Calu3 (cell line): ENCODE measurements at regions not wholly inside any gene's neighbourhood (a gene's known extent, or its start where the extent isn't known, plus 50 kb on each side); places are given as distances from the start of the nearest gene placed in this dataset.

ENCODE experiments used
- BruUV-seq: library from RNA; stranded (reverse); fragments of 400-500 nt; replicated peaks from 2 replicates; lab custom pipeline; 2021; lab: Mats Ljungman, UMichigan
- CTCF ChIA-PET: fragments of 300-600 bp; sonication (Branson Sonifier 250); formaldehyde crosslinking; loops from one replicate; lab custom pipeline; 2022; ENCODE audit warnings: antibody characterized with exemption; lab: Charles Lee
- DNase-seq: peaks from one replicate; pipeline ENCODE4 v3.0.0; 2022
- H3K27ac Mint-ChIP-seq: one replicate; pipeline ENCODE4 v1.8.0; 2022; ENCODE audit warnings: mixed read lengths; ENCODE audit not compliant: unreplicated experiment
- H3K27me3 Mint-ChIP-seq: one replicate; pipeline ENCODE4 v1.8.0; 2022; ENCODE audit warnings: mixed read lengths; ENCODE audit not compliant: unreplicated experiment
- H3K36me3 Mint-ChIP-seq: one replicate; pipeline ENCODE4 v1.8.0; 2022; ENCODE audit warnings: mild to moderate bottlenecking, moderate library complexity, mixed read lengths; ENCODE audit not compliant: insufficient read depth, unreplicated experiment
- H3K4me1 Mint-ChIP-seq: one replicate; pipeline ENCODE4 v1.8.0; 2022; ENCODE audit warnings: mild to moderate bottlenecking, low read depth, mixed read lengths; ENCODE audit not compliant: unreplicated experiment
- H3K4me3 Mint-ChIP-seq: one replicate; pipeline ENCODE4 v1.8.0; 2022; ENCODE audit warnings: mild to moderate bottlenecking, low read depth, moderate library complexity, mixed read lengths; ENCODE audit not compliant: unreplicated experiment
- H3K9me3 Mint-ChIP-seq: one replicate; pipeline ENCODE4 v1.8.0; 2022; ENCODE audit warnings: low read depth, mixed read lengths; ENCODE audit not compliant: unreplicated experiment
- intact Hi-C: fragments of 100-400 bp; cut with micrococcal nuclease; formaldehyde crosslinking; loops from one replicate; pipeline ENCODE4 v1.10.0; 2022; ENCODE audit not compliant: unreplicated experiment
- TF ChIP-seq, protein P1 (sequence below): fragments of 200-600 bp; IDR thresholded peaks from one replicate; pipeline ENCODE4 v1.8.0; 2022; ENCODE audit warnings: antibody characterized with exemption; ENCODE audit not compliant: unreplicated experiment

DNA sequence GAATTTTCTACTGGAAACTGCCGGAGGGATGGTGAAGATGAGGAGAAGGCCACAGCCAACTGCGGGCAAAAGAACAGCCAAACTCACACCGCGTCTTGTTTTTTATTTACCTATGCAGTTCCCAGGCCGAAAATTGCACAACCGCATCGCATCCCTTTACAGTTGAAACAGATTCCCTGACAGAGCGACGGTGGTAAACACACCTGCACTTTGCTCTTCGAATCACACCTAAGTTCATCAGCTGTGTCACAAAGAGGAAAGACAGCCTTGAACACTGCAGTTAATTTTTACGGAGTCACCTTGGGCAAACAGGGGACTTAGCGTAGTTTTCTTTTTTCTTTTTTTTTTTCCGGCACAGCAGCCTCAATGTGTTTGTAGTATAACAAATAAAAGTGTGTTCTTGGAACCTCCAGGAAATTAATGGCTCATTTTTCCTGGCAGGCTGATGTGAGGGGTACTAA lies 272.0 kb upstream of the DIO3 start:
- H3K36me3 Mint-ChIP-seq = no peaks in the 10 kb centered on the region
- H3K4me3 Mint-ChIP-seq = no peak overlapping the region
- DNase-seq = no peak
- no peaks in the 10 kb centered on the region for H3K9me3 Mint-ChIP-seq
- H3K4me1 Mint-ChIP-seq = no peaks in the 10 kb centered on the region
- intact Hi-C loops = no loop called here
- H3K27me3 Mint-ChIP-seq = peaks cover 92% of the 10 kb centered on the region
- TF ChIP-seq, protein P1, sequence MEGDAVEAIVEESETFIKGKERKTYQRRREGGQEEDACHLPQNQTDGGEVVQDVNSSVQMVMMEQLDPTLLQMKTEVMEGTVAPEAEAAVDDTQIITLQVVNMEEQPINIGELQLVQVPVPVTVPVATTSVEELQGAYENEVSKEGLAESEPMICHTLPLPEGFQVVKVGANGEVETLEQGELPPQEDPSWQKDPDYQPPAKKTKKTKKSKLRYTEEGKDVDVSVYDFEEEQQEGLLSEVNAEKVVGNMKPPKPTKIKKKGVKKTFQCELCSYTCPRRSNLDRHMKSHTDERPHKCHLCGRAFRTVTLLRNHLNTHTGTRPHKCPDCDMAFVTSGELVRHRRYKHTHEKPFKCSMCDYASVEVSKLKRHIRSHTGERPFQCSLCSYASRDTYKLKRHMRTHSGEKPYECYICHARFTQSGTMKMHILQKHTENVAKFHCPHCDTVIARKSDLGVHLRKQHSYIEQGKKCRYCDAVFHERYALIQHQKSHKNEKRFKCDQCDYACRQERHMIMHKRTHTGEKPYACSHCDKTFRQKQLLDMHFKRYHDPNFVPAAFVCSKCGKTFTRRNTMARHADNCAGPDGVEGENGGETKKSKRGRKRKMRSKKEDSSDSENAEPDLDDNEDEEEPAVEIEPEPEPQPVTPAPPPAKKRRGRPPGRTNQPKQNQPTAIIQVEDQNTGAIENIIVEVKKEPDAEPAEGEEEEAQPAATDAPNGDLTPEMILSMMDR = no peak
- CTCF ChIA-PET = interaction anchor here (0.9 kb wide), 1 partner anchor 15 kb away, joined by 3 read pairs; no protein-coding TSS in a partner anchor
- no TSS peak for BruUV-seq
- H3K27ac Mint-ChIP-seq = no peak overlapping the region

DNA sequence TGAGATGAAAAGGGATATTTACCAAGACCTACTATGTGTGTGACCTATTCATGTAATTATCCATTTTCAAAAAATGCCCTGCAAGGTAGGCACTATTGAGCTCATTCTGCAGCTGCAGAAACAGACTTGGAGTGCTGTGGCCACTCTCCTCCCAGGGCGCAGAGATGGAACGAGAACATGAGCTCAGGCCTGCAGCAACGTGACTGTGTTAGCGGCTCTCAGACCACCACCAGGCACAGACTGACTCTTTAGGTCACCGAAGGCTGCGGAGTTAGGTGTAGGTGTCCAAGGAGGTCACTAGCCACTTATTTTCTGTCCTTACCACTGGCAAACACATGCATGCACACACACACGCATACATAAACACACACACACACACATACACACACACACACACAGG lies 271.4 kb upstream of the DIO3 start:
- no TSS peak for BruUV-seq
- intact Hi-C loops = no loop called here
- peaks cover 86% of the 10 kb centered on the region for H3K27me3 Mint-ChIP-seq
- H3K27ac Mint-ChIP-seq = no peak overlapping the region
- CTCF ChIA-PET = interaction anchor here (0.9 kb wide), 1 partner anchor 14 kb away, joined by 3 read pairs; no protein-coding TSS in a partner anchor
- no peak for DNase-seq
- H3K9me3 Mint-ChIP-seq = no peaks in the 10 kb centered on the region
- TF ChIP-seq, protein P1 = no peak
- no peaks in the 10 kb centered on the region for H3K4me1 Mint-ChIP-seq
- no peak overlapping the region for H3K4me3 Mint-ChIP-seq
- H3K36me3 Mint-ChIP-seq = no peaks in the 10 kb centered on the region

DNA sequence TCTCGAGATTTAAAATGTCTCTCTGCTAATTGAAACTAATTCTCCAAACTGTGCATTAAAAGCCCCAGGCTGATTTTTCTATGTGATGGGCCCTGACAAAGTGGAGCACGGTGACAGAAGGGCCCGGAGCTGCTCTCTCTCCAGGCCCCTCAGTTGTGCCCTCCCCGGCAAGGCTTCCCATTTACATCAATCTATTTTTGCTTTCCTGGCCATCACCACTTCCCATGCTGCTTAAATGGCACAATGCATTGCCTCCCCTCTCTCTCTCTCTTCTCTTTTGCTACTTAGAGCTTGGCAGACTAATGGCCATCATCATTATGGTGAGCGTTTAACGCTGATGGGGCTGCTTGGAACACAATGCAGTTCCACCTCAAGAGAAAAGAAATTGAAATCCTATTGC lies 270.7 kb upstream of the DIO3 start:
- H3K4me3 Mint-ChIP-seq = no peak overlapping the region
- BruUV-seq = no TSS peak
- TF ChIP-seq, protein P1 = no peak
- H3K27ac Mint-ChIP-seq = no peak overlapping the region
- CTCF ChIA-PET = no interaction called here
- H3K9me3 Mint-ChIP-seq = no peaks in the 10 kb centered on the region
- no peaks in the 10 kb centered on the region for H3K4me1 Mint-ChIP-seq
- intact Hi-C loops = no loop called here
- no peak for DNase-seq
- peaks cover 79% of the 10 kb centered on the region for H3K27me3 Mint-ChIP-seq
- no peaks in the 10 kb centered on the region for H3K36me3 Mint-ChIP-seq

DNA sequence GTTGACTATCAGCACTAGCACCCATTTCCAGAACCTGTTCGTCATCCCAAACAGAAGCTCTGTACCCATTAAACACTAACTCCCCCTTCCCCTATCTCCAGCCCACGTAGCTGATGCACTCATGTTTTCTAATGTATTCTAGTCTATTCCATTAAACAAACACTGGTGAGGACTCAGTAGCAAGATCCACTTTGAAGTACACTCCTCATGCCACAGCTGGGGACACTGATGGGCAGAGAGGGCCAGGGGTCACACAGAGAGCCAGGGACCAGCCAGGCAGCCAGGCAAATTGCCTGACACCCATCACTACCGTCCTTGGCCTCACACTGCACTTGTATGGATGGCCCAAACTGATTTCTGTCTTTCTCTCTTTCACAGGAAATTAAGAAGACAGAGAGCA lies 269.9 kb upstream of the DIO3 start:
- H3K9me3 Mint-ChIP-seq = peaks cover 3% of the 10 kb centered on the region
- H3K4me3 Mint-ChIP-seq = no peak overlapping the region
- H3K4me1 Mint-ChIP-seq = no peaks in the 10 kb centered on the region
- no peaks in the 10 kb centered on the region for H3K36me3 Mint-ChIP-seq
- TF ChIP-seq, protein P1 = no peak
- no peak overlapping the region for H3K27ac Mint-ChIP-seq
- intact Hi-C loops = no loop called here
- CTCF ChIA-PET = no interaction called here
- BruUV-seq = no TSS peak
- H3K27me3 Mint-ChIP-seq = peaks cover 71% of the 10 kb centered on the region
- DNase-seq = no peak
